ENCODE measurements at regions not wholly inside any gene's neighbourhood (a gene's known extent, or its start where the extent isn't known, plus 50 kb on each side); places are given as distances from the start of the nearest gene placed in this dataset.

- TF ChIP-seq CTCF (conservative IDR thresholded peaks at IDR 0.05) (no peak), ZFX (IDR thresholded peaks at IDR 0.05) (no peak)
Measured at GRCh38 chr9:78677326-78677725, 380.4 kb downstream of the PSAT1 start.
